Cardiac muscle cell (in vitro differentiated cells and primary cell): ENCODE measurements at regions not wholly inside any gene's neighbourhood (a gene's known extent, or its start where the extent isn't known, plus 50 kb on each side); places are given as distances from the start of the nearest gene placed in this dataset.

ENCODE experiments used
- DNase-seq, 2 donors: peaks; one replicate each; pipeline versions ENCODE4 v3.0.0 to v3.0.0-alpha.2; 2010 to 2017; ENCODE audit warnings: low read depth in 1 of 2, low spot score in 1 of 2
- H3K27ac ChIP-seq: fragments of 200-600 bp; sonication (generic); 2 replicates; pipeline ENCODE4 v1.5.1; 2016
- H3K27me3 ChIP-seq: fragments of 200-600 bp; sonication (generic); 2 replicates; pipeline ENCODE4 v1.6.0; 2016; ENCODE audit warnings: control low read depth
- H3K36me3 ChIP-seq: fragments of 200-600 bp; sonication (generic); 2 replicates; pipeline ENCODE4 v1.5.1; 2016; ENCODE audit warnings: control low read depth
- H3K4me1 ChIP-seq: fragments of 200-600 bp; sonication (generic); 2 replicates; pipeline ENCODE4 v1.8.1; 2017; ENCODE audit warnings: low read depth, mild to moderate bottlenecking, mixed run types
- H3K4me3 ChIP-seq: fragments of 200-600 bp; sonication (generic); 2 replicates; pipeline ENCODE4 v1.5.1; 2016; ENCODE audit warnings: mild to moderate bottlenecking
- H3K9me3 ChIP-seq: fragments of 200-600 bp; sonication (generic); 2 replicates; pipeline ENCODE4 v1.5.1; 2017; ENCODE audit warnings: low read depth, mild to moderate bottlenecking, control low read depth
- TF ChIP-seq, protein P1 (sequence below): IDR thresholded peaks from 2 replicates; pipeline ENCODE4 v1.5.1; 2012; ENCODE audit warnings: low read depth, mild to moderate bottlenecking, low read length

DNA sequence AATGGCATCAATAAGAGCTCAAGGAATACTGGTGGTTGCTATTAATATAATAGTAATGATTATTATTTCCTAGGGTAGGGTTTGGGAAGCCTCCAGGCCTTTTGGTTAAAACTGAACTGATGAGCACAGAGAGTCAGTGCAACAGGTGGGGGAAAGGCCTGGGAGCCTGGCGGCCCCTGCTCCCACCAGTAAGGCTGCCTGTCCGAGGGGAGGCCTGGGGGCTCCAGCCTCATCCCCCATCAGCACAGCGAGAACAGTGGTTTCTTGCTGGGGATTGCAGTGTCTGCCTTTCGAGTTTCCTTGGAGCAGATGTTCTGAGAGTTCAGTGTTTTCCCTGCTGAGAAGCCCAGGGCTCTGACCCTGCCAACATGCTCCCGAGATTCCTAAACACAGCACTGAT is 340.4 kb downstream of the CDH26 start:
- H3K9me3 ChIP-seq, result no peaks in the 10 kb centered on the region
- no peaks in the 10 kb centered on the region for H3K27me3 ChIP-seq
- TF ChIP-seq, protein P1, sequence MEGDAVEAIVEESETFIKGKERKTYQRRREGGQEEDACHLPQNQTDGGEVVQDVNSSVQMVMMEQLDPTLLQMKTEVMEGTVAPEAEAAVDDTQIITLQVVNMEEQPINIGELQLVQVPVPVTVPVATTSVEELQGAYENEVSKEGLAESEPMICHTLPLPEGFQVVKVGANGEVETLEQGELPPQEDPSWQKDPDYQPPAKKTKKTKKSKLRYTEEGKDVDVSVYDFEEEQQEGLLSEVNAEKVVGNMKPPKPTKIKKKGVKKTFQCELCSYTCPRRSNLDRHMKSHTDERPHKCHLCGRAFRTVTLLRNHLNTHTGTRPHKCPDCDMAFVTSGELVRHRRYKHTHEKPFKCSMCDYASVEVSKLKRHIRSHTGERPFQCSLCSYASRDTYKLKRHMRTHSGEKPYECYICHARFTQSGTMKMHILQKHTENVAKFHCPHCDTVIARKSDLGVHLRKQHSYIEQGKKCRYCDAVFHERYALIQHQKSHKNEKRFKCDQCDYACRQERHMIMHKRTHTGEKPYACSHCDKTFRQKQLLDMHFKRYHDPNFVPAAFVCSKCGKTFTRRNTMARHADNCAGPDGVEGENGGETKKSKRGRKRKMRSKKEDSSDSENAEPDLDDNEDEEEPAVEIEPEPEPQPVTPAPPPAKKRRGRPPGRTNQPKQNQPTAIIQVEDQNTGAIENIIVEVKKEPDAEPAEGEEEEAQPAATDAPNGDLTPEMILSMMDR, result no peak
- H3K4me3 ChIP-seq, result no peak overlapping the region
- no peak overlapping the region for H3K27ac ChIP-seq
- no peaks in the 10 kb centered on the region for H3K4me1 ChIP-seq
- DNase-seq, result no peak
- H3K36me3 ChIP-seq, result no peaks in the 10 kb centered on the region

DNA sequence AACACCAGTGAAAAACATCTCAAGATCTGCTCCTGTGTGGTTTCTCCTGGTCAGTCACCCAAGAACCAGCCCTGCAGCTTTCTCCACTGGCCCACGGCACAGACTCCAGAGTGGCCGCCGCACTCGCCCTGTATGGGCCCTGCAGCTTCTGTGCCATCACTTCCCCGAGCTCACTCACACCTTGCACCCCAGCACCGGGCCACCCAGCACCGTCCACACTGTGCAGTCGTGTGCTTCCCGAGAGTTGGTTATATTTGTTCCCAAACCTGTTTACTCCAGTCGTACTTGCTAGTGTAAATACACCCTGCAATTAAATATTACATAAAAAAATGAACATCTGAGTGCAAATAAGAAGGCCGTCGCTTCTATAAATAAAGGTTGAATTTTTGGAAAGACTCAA is 341.7 kb downstream of the CDH26 start:
- TF ChIP-seq, protein P1, result no peak

DNA sequence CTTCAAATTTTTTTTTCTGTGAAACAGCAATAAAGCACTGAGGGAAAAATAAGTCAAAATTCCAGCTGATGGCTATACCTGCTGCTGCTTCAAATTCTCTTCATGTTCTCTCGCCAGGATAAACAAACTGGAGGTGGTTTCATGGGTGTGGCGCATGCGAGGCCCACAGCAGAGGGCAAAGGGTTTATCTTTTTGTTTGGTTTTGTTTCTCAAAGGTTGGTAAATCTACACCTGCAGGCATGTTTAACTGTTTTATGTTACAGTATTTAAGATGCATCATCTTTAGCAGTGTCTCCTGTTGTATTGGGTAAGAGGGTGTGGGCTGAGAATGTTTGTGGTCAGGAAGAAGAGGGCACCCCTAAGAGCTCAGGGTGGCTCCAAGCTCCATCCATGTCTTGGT is 342.2 kb downstream of the CDH26 start:
- Histone ChIP-seq H3K27me3 (no peaks in the 10 kb centered on the region), H3K4me3 (no peak overlapping the region)

More for the DNA sequence above, 341.7 kb downstream of the CDH26 start:
- Histone ChIP-seq H3K4me3 (no peak overlapping the region), H3K36me3 (no peaks in the 10 kb centered on the region), H3K4me1 (no peaks in the 10 kb centered on the region), H3K9me3 (no peaks in the 10 kb centered on the region), H3K27me3 (no peaks in the 10 kb centered on the region), H3K27ac (no peak overlapping the region)
- no peak for DNase-seq

DNA sequence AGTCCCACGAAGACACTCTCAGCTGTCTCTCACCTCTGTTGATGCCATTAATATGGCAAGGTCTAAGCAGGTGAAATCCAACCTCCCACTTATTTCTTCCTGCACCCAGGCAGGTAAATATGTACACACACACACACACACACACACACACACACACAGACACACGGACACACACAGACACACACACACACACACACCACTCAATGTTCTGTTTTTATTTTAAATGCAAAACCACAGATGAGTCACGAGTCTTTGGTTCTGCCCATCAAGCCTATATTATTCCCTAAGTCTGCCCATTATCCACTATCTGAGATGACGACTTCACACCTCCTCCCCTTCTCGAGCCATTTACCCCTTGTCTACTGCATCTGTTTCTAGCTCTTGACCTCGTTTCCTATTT is 344.7 kb downstream of the CDH26 start:
- TF ChIP-seq, protein P1, result no peak
- Histone ChIP-seq H3K4me1 (no peaks in the 10 kb centered on the region), H3K27me3 (no peaks in the 10 kb centered on the region), H3K27ac (no peak overlapping the region), H3K4me3 (no peak overlapping the region), H3K36me3 (no peaks in the 10 kb centered on the region), H3K9me3 (no peaks in the 10 kb centered on the region)
- no peak for DNase-seq

More for the DNA sequence above, 342.2 kb downstream of the CDH26 start:
- no peak for DNase-seq
- TF ChIP-seq, protein P1, result no peak
- Histone ChIP-seq H3K9me3 (no peaks in the 10 kb centered on the region), H3K27ac (no peak overlapping the region), H3K4me1 (no peaks in the 10 kb centered on the region), H3K36me3 (no peaks in the 10 kb centered on the region)

DNA sequence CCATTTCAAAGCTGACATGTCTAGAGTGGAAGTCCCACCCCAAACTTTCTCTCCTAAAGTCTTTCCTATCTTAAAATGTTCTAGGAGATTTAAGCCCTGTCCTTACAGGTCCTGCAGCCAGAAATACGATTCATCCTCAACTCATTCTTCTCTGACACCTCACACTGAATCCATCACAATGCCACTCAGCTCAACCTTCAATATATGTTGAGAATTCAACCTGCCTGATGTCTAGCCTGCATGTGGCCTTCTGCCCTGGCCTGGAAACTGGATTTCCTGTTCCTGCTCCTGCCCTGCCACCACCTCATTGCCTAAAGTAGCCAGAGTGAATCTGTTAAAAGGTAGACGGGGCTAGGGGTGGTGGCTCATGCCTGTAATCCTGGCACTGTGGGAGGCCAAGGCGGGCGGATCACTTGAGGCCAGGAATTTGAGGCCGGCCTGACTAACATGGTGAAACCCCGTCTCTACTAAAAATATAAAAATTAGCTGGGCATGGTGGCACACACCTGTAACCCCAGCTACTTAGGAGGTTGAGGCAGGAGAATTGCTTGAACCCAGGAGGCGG is 345.9 kb downstream of the CDH26 start:
- DNase-seq, result no peak
- H3K4me3 ChIP-seq, result no peak overlapping the region
- no peaks in the 10 kb centered on the region for H3K9me3 ChIP-seq
- no peak overlapping the region for H3K27ac ChIP-seq
- no peaks in the 10 kb centered on the region for H3K27me3 ChIP-seq
- TF ChIP-seq, protein P1, result no peak
- H3K4me1 ChIP-seq, result no peaks in the 10 kb centered on the region
- H3K36me3 ChIP-seq, result no peaks in the 10 kb centered on the region
